ENCODE measurements at regions not wholly inside any gene's neighbourhood (a gene's known extent, or its start where the extent isn't known, plus 50 kb on each side); places are given as distances from the start of the nearest gene placed in this dataset.

- Histone ChIP-seq H4K8ac (ENCODE audit: extremely low read depth, insufficient read depth, low read length) (no peak overlapping the region), H4K91ac (replicated peaks; ENCODE audit: insufficient read length, low read length) (no peak overlapping the region), H3K4me2 (ENCODE audit: insufficient read depth in 1 of 2, low read depth in 2 of 2, low read length in 2 of 2) (peak overlapping the region in 1 of 2 experiments; percentile 5; a peak in 1 of 4 replicates), H2BK20ac (ENCODE audit: low read length) (no peak overlapping the region), H3K27ac (ENCODE audit: low read depth, low read length) (no peak overlapping the region), H4K5ac (ENCODE audit: insufficient read length, low read depth, low read length) (no peak overlapping the region), H3K18ac (ENCODE audit: extremely low read depth, low read length) (no peak overlapping the region), H2BK120ac (replicated peaks; ENCODE audit: low read depth, low read length) (no peak overlapping the region), H3K36me3 (ENCODE audit: control insufficient read depth in 2 of 4, insufficient read depth in 4 of 4, low read length in 3 of 4) (no peaks in the 10 kb centered on the region), H3K9me3 (ENCODE audit: insufficient read depth in 2 of 2, low read depth in 1 of 2, low read length in 1 of 2) (0 out of 4 replicates have a peak, but pooled peaks cover 0 to 2% of the 10 kb centered on the region in 2 experiments), H3K4me3 (ENCODE audit: extremely low read depth in 1 of 4, insufficient read depth in 2 of 4, low read depth in 3 of 4, low read length in 4 of 4) (no peak overlapping the region), H3K9ac (replicated peaks in 1 of 4; ENCODE audit: extremely low read depth in 1 of 4, low read depth in 3 of 4, low read length in 3 of 4) (no peak overlapping the region), H3K56ac (replicated peaks; ENCODE audit: insufficient read length, low read depth, low read length) (no peak overlapping the region), H4K20me1 (replicated peaks in 1 of 2; ENCODE audit: control insufficient read depth in 1 of 2, insufficient read depth in 2 of 2, low read length in 2 of 2) (no peaks in the 10 kb centered on the region), H3K79me2 (ENCODE audit: control insufficient read depth in 1 of 2, insufficient read depth in 2 of 2, low read length in 2 of 2) (no peaks in the 10 kb centered on the region), H3K4me1 (replicated peaks in 1 of 4; ENCODE audit: control insufficient read depth in 3 of 4, insufficient read depth in 4 of 4, low read length in 3 of 4) (peaks cover 3 to 13% (median 8%) of the 10 kb centered on the region in 4 experiments; a peak in 6 of 7 replicates), H2BK15ac (ENCODE audit: low read length) (no peak overlapping the region), H3K27me3 (replicated peaks in 1 of 4; ENCODE audit: control insufficient read depth in 3 of 4, extremely low read depth in 1 of 4, insufficient read depth in 3 of 4, low read length in 3 of 4) (peaks cover 1 to 12% (median 7%) of the 10 kb centered on the region in 4 experiments; a peak in 5 of 7 replicates), H3K23ac (ENCODE audit: insufficient read length) (no peak overlapping the region), H2AK5ac (ENCODE audit: low read depth, low read length) (no peak overlapping the region), H3K23me2 (ENCODE audit: low read depth, low read length) (no peaks in the 10 kb centered on the region), H2AFZ (ENCODE audit: low read length) (no peak overlapping the region), H3K4ac (replicated peaks; ENCODE audit: insufficient read length, low read depth, low read length) (no peak overlapping the region), H3K79me1 (ENCODE audit: low read depth, low read length) (no peaks in the 10 kb centered on the region), H3K14ac (ENCODE audit: insufficient read length) (no peak overlapping the region), H2BK12ac (ENCODE audit: low read depth, low read length) (no peak overlapping the region), H2BK5ac (ENCODE audit: low read depth, low read length) (no peak overlapping the region)
- 31% methylated on average over 6 of the region's 6 CpGs; no CpG with 5 or more reads in 1 of the 2 experiments for WGBS, 2 experiments (ENCODE audit: extremely low coverage in 1 of 2, insufficient coverage in 1 of 2, insufficient read length in 1 of 2, insufficient replicate concordance in 2 of 2, low coverage in 1 of 2, low lambda C conversion rate in 2 of 2, missing lambda C conversion rate in 1 of 2)
- ChIA-PET POLR2A (ENCODE audit: partially characterized antibody) (no interaction called here), CTCF (ENCODE audit: partially characterized antibody) (interaction anchor here (0.8 to 3.0 kb wide), 3 partner anchors 18 to 165 kb away, joined by 4 to 10 read pairs (median 4); no protein-coding TSS in a partner anchor)
- peak in 1 of 2 experiments; percentile 17 for DNase-seq (ENCODE audit: low read depth in 1 of 2, low spot score in 2 of 2)
- FAIRE-seq, result peak; percentile 36
- TF ChIP-seq TEAD4 (IDR thresholded peaks at IDR 0.05; ENCODE audit: low read depth, low read length) (0 out of 2 replicates have a peak, but pooled peaks have one; percentile 65), KDM5A (IDR thresholded peaks at IDR 0.05; ENCODE audit: low read length) (no peak)
Measured at GRCh38 chr2:172296267-172297046, 130.9 kb upstream of the ITGA6 start.
